ENCODE measurements at regions not wholly inside any gene's neighbourhood (a gene's known extent, or its start where the extent isn't known, plus 50 kb on each side); places are given as distances from the start of the nearest gene placed in this dataset.

DNA sequence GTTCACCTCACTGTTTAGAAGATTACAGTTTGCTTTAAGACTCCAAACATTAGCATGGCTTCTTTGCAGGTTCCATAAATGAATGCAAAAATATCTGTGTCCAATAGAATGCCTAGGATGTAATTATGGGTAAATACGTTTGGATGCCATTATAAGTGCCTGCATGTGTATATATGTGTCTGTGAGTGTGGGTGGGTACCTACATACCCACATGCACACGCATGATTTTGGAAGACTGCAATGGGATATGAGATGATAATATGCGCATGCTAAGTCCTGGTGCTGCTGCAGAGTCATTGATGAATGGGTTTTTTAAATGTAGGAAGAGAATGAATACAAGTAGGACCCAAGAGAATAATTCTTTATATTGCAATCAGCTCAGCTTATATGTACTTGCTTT is 406.4 kb downstream of the ZSWIM6 start:
- no peak for DNase-seq (ENCODE audit: low read depth)

DNA sequence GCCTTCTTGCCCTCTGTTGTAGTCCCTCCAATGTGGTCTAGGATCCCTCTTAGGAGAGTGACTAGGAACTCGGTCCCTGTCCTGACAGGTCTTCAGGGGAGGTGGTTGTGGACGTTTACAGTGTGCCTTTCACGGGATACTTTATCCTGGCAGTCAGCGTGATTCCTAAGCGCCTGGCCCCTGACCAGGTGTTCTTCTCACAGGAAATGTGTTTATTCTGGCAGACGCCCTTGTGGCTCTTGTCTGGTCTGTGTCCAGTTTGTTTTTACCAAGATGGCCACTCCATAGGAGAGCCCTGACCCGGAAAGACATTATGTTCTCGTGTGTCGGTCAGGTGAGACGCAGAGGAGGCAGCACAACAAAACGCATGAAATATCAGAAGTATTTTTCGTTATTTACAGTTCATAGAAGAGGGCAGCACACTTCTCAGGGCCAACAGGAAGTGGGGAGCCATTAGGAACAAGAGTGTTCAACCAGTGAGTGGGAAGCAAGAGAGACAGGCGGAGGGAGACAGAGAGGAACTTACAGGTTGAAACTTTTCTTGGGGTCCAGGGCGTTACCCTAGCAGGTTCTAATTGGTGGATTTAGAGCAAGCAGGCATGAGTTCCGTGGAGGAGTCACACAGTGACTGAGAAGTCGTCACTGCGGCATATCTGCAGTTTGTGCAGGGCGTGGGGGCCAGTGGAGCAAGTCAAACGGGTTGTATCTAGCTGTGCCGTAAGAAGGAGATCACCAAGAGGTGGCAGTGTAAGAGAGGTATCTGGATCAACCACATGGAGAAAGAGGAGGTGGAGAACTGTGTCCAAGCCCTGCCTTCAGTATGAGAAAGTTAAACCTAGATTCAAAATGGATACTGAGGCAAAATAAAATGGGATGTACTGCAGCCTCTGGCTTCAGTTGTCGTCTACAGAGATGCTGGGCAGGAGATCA is 412.9 kb downstream of the ZSWIM6 start:
- DNase-seq (ENCODE audit: low read depth): no peak

DNA sequence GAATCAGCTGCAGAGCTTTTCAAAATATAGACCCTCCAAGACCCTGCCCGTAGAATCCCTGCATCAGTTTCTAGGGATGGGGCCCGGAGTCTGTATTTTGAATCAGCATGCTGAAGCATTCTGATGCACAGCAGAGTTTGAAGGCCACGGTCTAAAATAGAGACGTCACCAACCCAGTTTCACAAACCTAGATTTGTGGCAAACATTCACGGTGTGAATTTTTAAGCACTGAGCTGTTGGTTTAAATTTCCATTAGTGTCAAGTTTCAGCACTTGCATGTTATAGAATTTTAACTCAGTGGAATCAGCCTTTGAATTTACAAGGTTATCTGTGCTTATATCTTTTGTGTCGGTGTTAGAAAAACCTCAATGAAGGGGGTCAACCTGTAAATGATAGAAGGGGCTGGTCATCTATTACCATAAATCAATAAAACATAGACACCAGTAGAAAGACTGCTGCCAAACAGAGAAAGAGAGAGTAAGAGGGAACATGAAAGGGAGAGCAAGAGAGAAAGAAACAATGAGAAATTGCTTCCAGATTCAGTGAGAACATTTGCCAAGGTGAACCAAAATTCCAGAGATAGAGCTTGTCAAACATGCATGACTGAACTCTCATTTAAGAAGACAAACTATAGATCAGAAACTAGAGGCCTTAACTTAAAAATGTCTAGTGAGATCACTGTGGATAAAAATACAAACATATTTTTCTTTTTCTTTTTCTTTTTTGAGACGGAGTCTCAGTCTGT is 414.9 kb downstream of the ZSWIM6 start:
- no peak for DNase-seq (ENCODE audit: low read depth)

DNA sequence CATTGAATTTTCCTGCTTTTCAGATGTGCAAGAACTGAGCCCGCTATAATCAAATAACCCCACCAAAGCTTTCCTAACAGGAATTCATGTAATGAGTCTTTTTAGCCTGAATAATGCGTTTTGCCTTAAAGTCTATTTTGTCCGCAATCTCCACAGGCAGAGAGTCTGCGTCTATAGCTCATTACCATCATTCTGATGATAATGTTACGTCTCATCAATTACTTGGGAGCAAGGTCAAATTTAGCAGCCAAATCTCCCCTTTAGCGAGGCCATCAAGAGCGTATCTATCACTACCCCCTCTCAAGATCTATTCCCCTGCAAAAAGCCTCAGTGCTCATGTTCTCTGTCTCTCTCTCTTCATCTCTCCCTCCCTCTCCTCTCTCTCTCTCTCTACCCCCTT is 416.1 kb downstream of the ZSWIM6 start:
- DNase-seq (ENCODE audit: low read depth): no peak

DNA sequence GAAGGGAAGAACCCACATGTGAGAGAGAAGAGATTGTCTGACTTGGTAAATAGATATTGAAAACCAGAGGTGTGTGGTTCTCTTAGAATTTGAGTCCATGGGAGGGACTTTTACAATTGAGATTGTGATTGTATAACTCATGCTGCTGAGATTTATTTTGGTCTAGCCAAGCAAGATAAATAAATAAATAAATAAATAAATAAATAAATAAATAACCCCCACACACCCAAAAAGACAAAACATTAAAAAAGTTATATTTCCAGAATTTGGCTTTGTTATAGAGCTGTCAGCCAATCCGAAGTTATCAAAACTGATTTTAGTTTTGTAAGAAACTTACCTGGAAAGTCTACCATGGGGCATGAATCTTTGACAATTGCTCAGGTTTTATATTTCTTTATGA is 416.6 kb downstream of the ZSWIM6 start:
- no peak for DNase-seq (ENCODE audit: low read depth)

DNA sequence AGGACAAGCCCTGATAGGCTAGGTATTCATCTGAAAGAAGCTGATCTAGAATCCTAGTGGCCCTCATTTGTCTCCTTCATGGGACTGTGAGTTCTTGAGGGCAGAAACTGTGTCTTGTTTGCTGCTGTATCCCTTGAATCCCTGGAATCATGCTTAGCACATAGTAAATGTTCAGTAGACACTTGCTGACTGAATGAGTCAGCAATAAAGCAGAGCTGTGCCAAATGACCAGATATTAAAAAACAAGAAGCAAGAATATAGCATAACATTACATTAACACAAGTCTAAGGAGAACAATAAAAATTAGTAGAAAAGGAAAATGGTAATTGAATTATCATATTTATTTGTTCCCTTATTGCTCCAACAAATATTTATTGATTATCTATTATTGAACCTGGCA is 420.5 kb downstream of the ZSWIM6 start:
- no peak for DNase-seq (ENCODE audit: low read depth)

DNA sequence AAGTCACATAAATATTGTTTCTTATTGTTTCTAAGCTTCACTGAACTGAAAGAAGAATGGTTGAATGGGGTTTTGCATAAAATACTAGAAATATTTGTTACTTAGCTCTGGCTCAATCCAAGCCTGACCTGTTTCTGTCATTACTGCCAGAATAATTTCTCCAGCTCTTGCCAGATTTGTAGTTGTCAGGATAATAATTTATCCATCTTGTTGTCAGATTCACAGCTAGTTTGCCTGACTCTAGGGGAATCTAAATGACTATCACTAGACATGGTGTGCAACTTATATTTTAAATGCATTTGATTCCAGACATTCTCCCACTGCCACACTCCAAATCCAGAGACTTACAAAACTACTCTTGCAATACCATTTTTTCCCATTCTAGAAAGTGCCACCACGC is 422.7 kb downstream of the ZSWIM6 start:
- no peak for DNase-seq (ENCODE audit: low read depth)

DNA sequence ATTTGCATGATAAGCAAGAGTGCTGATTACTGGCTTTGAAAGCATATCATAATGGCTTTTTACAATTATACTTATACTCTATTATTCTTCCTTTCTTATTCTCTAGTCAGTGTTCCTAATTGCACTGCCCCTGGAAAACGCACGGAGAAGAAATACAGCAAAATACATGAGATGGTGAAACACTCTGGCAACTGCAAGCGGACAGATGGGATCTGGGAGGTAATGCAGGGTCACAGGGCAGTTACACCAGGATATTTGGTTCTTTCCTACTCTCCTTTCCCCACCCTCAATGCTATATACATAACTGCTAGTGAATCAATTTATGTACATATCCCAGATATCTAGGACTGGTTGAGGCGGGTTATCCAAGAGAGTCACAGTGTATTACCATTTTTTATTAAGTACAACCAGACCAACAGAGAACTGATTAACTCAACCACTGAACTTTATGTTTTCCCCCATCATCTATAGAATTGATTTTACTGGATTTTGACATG is 423.7 kb downstream of the ZSWIM6 start:
- DNase-seq (ENCODE audit: low read depth): no peak

DNA sequence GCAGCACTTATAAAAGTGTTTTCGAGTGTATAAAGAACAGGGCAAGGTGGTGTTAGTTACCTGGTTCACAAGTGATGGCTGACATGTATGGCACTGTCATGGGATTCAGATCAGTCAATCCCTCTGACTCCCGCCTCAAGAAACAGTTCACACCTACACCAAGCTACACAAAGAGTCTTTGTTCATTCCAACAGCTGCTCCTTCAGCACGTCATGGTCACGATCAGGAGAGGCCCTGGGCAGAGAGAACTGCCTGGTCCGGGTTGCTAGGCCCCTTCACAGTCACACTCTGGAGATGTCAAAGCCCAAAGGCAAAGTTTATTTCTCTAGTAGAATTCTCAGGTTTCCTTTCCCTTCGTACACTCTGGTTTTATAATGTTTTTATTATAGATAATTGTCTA is 426.7 kb downstream of the ZSWIM6 start:
- DNase-seq (ENCODE audit: low read depth): no peak

DNA sequence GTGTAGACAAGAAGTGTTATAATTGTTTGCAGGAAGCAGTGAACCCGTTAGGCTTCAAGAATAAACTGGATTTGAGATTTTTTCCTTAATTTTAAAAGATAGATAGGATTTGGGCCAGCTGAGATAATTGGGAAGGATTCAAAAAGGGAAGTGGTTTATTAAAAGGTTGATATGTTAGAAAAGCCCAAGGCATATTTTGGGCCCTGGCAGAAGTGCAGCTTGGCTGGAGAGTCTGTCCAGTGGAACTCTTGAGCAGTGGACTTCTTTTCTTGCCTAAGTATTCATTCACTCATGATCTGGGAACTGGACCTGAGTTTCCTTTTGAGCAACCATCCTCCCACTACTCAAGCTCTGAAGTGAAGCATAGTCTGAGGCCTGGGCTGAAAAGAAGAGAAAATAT is 433.4 kb downstream of the ZSWIM6 start:
- DNase-seq (ENCODE audit: low read depth): no peak

DNA sequence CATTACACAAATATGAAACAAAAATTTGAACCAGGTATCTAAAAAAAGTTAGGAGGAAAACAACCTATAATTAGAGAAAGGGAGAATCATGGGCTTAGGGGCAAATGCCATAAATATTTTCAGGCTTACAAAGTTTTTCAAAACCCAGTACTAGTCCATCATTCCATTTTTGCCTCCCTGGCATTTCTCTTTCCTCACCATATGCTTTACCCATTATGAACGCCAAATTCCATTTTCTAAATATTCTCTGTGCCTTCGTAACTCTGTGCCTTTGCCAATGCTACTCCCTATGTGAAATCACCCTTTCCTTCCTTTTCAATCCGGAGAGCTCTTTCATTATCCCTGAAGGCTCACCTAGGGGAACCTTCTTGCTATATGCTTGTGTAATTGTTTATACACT is 434.1 kb downstream of the ZSWIM6 start:
- no peak for DNase-seq (ENCODE audit: low read depth)

DNA sequence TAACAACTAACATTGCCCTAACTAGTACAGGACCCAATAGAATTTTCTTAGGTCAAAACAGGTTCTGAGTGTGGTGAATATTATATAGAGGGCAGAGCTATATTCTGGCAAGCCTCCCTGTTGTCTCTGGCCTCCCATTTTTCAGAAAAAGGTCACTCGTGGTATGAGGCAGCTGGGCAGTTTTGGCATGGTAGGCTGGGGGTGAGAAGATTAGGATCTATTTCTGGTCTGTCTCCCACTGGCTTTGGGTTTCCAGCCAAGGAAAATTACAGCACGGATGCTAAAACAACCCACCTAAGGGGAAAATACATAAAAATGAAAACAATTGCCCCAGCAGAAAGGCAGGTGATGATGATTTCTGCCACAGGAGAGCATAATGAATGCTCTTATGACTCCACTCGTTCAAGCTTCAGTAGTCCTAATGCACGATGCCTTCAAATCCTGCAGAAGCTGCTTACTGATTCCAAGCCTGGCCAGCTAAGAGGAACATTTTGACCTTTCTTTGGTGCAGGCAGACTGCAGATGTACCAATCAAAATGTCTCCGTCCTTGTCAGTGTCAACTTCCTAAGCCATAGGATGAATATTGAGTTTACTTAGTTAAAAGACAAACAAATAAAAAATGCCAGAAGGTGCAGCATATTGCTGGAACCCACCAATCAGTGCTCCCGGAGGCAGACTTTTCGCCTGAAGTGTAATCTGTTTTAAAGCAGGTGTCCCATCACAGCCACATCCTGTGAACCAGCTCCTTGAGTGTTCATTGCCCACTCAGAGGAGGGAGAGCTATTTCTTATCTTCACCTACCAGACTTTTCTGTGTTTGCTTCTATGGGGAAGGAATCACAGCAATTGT is 435.4 kb downstream of the ZSWIM6 start:
- no peak for DNase-seq (ENCODE audit: low read depth)

DNA sequence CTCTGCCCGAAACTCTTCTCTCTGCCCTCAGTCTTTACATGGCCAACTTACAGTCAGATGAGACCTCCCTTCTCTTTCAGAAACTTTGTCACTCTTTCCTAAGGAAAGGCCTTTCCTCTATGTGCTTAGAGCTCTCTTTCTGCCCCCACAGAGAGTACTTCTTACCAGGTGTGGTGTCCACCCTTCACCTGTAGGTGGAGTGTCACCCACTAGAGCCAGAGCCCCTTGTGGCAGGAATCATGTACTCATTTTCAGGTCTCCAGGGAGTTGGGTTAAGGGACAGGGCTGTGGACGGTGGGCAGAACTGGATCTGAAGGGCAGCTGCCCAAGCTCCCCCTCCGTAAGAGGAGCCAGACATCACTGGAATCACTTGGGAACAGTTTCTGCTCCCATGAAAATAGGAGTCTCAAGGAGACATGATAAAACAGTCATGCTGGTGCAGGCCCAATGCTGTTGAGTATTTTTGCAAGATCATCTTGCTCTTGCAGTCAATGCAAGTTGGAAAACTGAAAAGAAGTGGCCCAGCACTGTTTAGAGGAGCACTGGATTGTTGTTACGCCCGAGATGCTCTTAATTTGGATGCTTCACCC is 436.7 kb downstream of the ZSWIM6 start:
- peak; percentile 23 for DNase-seq (ENCODE audit: low read depth)

DNA sequence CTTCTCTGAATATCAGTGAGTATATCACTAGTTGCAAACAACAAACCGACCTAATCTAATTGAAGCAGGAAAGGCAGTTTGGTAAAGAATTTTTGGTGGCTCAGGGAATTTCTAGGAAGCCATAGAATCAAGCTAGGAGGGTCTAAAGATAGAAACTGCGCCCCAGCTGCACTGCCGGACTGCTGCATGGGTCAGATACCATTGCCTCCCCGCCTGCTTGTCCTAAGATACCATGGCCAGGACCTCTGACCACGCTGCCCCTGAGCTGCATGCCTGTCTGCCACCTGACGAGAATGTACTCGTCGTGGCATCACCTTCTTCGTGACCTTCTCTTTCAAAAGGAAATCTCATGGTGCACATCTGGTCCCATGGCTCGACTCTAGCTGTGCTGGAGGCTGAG is 439.0 kb downstream of the ZSWIM6 start:
- no peak for DNase-seq (ENCODE audit: low read depth)

DNA sequence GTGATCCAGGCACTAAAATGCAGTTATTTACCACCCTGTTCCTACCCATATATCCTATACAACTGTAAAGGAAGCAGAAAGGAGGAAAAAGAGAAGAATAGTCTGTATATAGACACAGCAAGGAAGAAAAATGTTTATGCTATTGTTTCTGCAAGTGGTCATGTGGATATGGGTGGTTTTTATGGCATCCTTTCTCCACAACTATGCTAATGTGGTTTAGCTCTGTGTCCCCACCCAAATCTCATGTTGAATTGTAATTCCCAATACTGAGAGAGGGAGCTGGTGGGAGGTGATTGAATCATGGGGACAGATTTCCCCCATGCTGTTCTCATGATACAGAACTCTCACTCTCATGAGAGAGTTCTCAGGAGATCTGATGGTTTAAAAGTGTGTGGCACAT is 439.8 kb downstream of the ZSWIM6 start:
- no peak for DNase-seq (ENCODE audit: low read depth)

DNA sequence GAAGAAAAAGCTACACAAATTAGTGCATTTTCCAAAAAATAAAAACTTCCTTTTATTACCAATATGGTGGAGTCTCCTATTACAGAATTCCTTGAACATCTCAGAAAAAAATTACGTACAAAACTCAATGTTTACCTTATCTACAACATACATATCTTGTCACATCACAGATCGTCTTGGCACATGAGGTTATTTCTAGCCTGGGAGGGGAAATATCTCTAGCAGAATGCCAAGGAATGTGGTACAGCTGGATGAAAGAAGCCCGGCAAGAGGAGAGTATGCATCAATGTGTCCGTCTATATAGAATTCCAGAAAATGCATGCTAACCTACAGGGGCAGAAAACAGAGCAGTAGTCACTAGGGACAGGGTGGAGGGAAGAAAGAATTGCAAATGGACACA is 443.8 kb downstream of the ZSWIM6 start:
- no peak for DNase-seq (ENCODE audit: low read depth)

DNA sequence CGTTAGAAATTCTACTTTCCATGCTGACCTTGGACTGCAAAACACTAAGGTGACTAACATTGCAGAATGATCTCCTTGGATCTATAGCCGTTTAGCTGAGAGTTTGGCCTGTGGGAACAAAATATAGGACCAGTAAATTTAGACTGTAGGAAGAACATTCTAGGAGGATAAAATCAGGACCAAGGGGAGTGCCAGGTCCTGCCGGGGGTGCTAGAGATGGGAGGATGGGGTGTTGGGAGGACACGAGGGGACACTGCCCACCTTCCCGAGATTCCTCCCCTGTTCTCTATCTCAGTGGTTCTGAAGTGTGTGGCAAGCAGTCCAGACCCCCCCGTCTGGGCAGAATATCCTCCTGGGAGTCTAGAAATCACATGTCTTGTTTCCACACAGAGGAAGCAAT is 445.2 kb downstream of the ZSWIM6 start:
- no peak for DNase-seq (ENCODE audit: low read depth)

DNA sequence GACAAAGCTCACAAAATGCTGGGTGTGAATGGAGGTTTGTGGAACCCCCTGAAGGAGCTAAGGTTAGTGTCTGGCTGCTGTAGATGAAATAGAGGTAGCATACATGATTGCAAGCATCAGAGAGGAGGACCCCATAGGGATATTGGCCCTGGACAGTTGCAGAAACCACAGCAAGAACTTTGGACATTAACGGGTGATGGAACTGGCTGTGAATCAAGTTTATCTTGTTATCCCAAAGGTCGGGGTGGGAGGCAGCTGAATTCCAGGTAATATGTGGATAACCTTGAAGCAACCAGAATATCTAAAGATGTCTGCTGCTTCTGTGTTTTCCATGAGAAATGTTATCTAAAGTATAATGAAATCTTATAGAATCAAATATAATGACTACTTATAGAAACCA is 447.7 kb downstream of the ZSWIM6 start:
- DNase-seq (ENCODE audit: low read depth): no peak

DNA sequence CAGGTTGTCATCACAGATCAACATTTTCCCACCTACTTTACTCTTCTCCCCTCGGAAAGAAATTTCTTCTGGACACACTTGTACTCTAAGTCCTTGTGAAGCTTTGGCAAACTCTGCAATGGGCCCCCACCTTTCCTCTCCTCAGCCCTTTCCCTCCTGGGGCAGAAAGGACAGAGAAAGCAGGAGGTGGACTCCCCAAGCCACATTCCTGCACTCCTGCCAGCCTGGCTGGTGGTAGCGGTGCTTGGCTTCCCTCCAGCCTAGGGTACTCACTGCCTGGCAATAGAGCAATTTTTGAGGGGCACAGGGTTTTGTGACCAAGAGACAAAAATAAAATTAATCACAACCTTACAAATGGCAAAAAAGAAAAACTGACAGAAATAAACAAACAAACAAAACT is 451.4 kb downstream of the ZSWIM6 start:
- no peak for DNase-seq (ENCODE audit: low read depth)

DNA sequence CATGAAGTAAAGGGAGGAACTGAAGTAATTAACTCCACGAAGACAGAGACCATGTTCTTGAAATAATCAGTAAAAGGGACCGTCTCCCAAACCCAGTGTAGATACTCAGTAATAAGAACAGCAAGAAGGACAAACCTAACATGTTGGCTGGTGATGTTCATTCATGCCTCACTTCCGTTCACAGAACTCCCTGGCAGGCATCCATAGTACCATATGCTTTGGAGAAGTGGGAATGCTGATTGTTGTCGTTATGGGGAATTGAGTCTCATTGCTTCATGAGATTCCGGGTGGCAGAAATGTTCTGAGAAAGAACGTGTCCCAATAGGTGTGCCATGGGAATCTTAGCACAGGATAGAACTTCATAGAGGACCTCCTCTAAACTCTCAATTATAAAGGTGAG is 452.3 kb downstream of the ZSWIM6 start:
- no peak for DNase-seq (ENCODE audit: low read depth)

DNA sequence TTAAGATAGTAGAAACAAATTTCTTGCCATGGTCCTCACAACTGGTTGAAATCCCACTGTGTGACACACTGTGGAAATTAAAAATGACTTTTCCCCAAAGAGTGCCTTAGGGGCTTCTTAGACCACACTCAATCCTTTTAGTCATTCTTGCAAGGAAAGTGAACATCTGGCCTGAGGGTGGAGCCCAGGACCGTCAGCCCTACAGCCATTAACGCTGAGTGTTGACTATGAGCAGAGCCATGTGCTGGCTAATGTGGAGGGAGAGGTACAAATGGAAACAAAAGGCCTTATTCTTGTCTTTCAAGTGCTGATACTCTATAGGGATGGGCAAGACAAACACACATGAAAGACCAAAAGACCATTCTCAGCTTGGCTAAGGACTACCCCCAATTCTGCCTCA is 456.5 kb downstream of the ZSWIM6 start:
- no peak for DNase-seq (ENCODE audit: low read depth)

DNA sequence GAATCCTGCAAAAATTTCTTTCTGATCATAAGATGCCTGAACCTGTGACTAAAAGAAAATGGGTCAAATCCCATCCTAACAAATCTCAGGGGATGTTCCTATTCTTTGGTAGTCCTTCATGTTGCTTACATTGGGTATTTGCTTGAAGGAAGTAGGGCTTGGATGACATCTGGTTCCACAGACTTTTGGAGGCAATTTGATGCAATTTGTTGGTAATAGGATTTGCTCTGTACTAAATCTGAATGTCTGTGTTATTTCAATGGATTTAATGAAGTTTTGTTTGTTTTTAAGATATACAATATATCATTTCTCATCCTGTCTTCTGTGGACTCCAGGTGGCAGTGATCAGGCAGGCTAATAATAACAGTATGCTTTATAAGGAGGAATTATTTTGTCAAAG is 457.9 kb downstream of the ZSWIM6 start:
- no peak for DNase-seq (ENCODE audit: low read depth)

Data from iris pigment epithelial cell (primary cell).